GM19240 (cell line): ENCODE measurements at regions not wholly inside any gene's neighbourhood (a gene's known extent, or its start where the extent isn't known, plus 50 kb on each side); places are given as distances from the start of the nearest gene placed in this dataset.
"Not testable (repeated sequence)": the region's sequence is repeated elsewhere in the genome, so short reads cannot be mapped to it uniquely, and the experiment has no call there.

Experiments
- DNase-seq: peaks from one replicate; pipeline ENCODE4 v3.0.0; 2011; ENCODE audit warnings: low spot score; ENCODE audit not compliant: insufficient read length

- no peak for DNase-seq
Observed at GRCh38 chr1:31510853-31511789, 65.2 kb upstream of the TINAGL1 start.

GRCh38 chr1:31511848-31512615, 64.3 kb upstream of the TINAGL1 start:
- no peak for DNase-seq

- DNase-seq = no peak
Observed at GRCh38 chr1:31514117-31514516, 62.2 kb upstream of the TINAGL1 start.

- no peak for DNase-seq
Observed at GRCh38 chr1:31515056-31515775, 61.1 kb upstream of the TINAGL1 start.

GRCh38 chr1:31515936-31516335, 60.4 kb upstream of the TINAGL1 start:
- no peak for DNase-seq

- DNase-seq = no peak
Observed at GRCh38 chr1:31517301-31517700, 59.0 kb upstream of the TINAGL1 start.

- not testable (repeated sequence) for DNase-seq
Observed at GRCh38 chr1:31517986-31518385, 58.3 kb upstream of the TINAGL1 start.

GRCh38 chr1:31521761-31522555, 54.4 kb upstream of the TINAGL1 start:
- no peak for DNase-seq

GRCh38 chr1:31522556-31522845, 53.8 kb upstream of the TINAGL1 start:
- DNase-seq = no peak

GRCh38 chr1:31523012-31523411, 53.3 kb upstream of the TINAGL1 start:
- DNase-seq = no peak

- no peak for DNase-seq
Observed at GRCh38 chr1:31523769-31524168, 52.5 kb upstream of the TINAGL1 start.

GRCh38 chr1:31524186-31524901, 52.0 kb upstream of the TINAGL1 start:
- DNase-seq = no peak
